ENCODE measurements at regions not wholly inside any gene's neighbourhood (a gene's known extent, or its start where the extent isn't known, plus 50 kb on each side); places are given as distances from the start of the nearest gene placed in this dataset.

DNA sequence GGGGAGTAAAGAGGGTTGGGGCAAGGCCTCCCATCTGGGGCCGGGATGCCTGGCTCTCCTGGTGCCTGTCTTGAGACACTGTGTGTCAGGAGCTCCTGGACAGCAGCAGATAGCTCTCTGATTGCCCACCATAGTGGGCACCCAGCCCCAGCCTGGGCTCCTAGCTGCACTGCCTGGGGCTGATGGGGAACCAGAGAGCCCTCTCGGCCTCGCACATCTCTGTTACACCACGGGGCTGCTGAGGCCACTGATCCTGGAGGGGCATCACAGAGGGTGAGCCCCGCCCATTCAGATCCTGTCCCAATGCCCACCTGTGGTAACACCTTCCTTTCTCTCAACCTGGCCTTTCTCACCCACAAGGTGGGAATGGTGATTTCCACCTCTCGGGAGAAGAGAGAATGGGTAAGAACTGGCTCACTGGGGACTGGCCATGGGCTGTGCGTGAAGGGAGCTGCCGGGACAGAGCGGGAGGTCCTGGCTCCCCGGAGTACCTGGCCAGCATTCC is 135.9 kb downstream of the URI1 start:
- no peak overlapping the region for H3K4me2 ChIP-seq (ENCODE audit: low read length)
- no peaks in the 10 kb centered on the region for H3K27me3 ChIP-seq (ENCODE audit: insufficient read depth, low read length)
- no peak overlapping the region for H3K9ac ChIP-seq (ENCODE audit: low read length)
- H3K9me3 ChIP-seq (ENCODE audit: low read length), result no peaks in the 10 kb centered on the region
- H2AFZ ChIP-seq (ENCODE audit: low read length), result no peak overlapping the region
- TF ChIP-seq CTCF (IDR thresholded peaks at IDR 0.05; ENCODE audit: low read length) (no peak), EZH2 (IDR thresholded peaks at IDR 0.05; ENCODE audit: borderline replicate concordance, low read length) (no peak)
- no peak overlapping the region for H3K4me3 ChIP-seq (ENCODE audit: low read depth, low read length, poor library complexity, severe bottlenecking)
- H3K27ac ChIP-seq (ENCODE audit: low read depth, low read length, poor library complexity, severe bottlenecking), result no peak overlapping the region
- H3K79me2 ChIP-seq (ENCODE audit: insufficient read depth, low read length), result no peaks in the 10 kb centered on the region
- no peaks in the 10 kb centered on the region for H4K20me1 ChIP-seq (ENCODE audit: insufficient read depth, low read length)
- H3K4me1 ChIP-seq (ENCODE audit: insufficient read depth, low read length, severe bottlenecking), result no peaks in the 10 kb centered on the region
- H3F3A ChIP-seq (ENCODE audit: insufficient read depth, low read length), result no peaks in the 10 kb centered on the region
- no peaks in the 10 kb centered on the region for H3K9me2 ChIP-seq (ENCODE audit: low read depth, low read length)
- no peaks in the 10 kb centered on the region for H3K36me3 ChIP-seq (ENCODE audit: insufficient read depth, low read length)

GRCh38 chr19:30078381-30078910 is 136.4 kb downstream of the URI1 start:
- Histone ChIP-seq H3K4me2 (ENCODE audit: low read length) (no peak overlapping the region), H3K4me3 (ENCODE audit: low read depth, low read length, poor library complexity, severe bottlenecking) (no peak overlapping the region), H4K20me1 (ENCODE audit: insufficient read depth, low read length) (no peaks in the 10 kb centered on the region), H3K9me3 (ENCODE audit: low read length) (no peaks in the 10 kb centered on the region), H3K4me1 (ENCODE audit: insufficient read depth, low read length, severe bottlenecking) (no peaks in the 10 kb centered on the region), H3K9ac (ENCODE audit: low read length) (no peak overlapping the region), H3K27ac (ENCODE audit: low read depth, low read length, poor library complexity, severe bottlenecking) (no peak overlapping the region), H3K79me2 (ENCODE audit: insufficient read depth, low read length) (no peaks in the 10 kb centered on the region), H3F3A (ENCODE audit: insufficient read depth, low read length) (no peaks in the 10 kb centered on the region), H2AFZ (ENCODE audit: low read length) (no peak overlapping the region), H3K9me2 (ENCODE audit: low read depth, low read length) (no peaks in the 10 kb centered on the region), H3K36me3 (ENCODE audit: insufficient read depth, low read length) (no peaks in the 10 kb centered on the region), H3K27me3 (ENCODE audit: insufficient read depth, low read length) (no peaks in the 10 kb centered on the region)
- TF ChIP-seq CTCF (IDR thresholded peaks at IDR 0.05; ENCODE audit: low read length), result no peak
- no peak for TF ChIP-seq EZH2 (IDR thresholded peaks at IDR 0.05; ENCODE audit: borderline replicate concordance, low read length)

DNA sequence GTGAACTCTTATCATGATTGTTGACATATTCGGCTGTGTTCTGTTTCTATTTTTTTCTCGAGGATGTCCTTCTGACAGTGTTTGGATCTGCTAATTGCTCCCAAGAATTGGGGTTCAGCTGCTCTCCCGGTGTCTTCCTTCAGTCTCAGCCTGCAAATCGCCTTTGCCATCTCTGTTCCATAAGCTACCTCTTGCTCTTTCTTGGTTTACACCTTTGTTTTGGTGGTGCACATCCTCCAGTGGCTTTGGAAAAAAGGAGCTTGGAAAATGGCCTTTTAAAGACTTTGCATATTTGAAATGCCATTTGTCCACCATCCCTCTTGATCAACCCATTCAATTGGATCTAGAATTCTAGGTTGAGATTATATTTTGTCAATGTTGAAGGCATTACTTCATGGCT is 137.2 kb downstream of the URI1 start:
- Histone ChIP-seq H3F3A (ENCODE audit: insufficient read depth, low read length) (no peaks in the 10 kb centered on the region), H3K27me3 (ENCODE audit: insufficient read depth, low read length) (no peaks in the 10 kb centered on the region), H3K4me2 (ENCODE audit: low read length) (no peak overlapping the region), H3K36me3 (ENCODE audit: insufficient read depth, low read length) (no peaks in the 10 kb centered on the region), H3K9me2 (ENCODE audit: low read depth, low read length) (no peaks in the 10 kb centered on the region), H3K9me3 (ENCODE audit: low read length) (no peaks in the 10 kb centered on the region), H3K27ac (ENCODE audit: low read depth, low read length, poor library complexity, severe bottlenecking) (no peak overlapping the region), H4K20me1 (ENCODE audit: insufficient read depth, low read length) (no peaks in the 10 kb centered on the region), H2AFZ (ENCODE audit: low read length) (no peak overlapping the region), H3K4me1 (ENCODE audit: insufficient read depth, low read length, severe bottlenecking) (no peaks in the 10 kb centered on the region), H3K79me2 (ENCODE audit: insufficient read depth, low read length) (no peaks in the 10 kb centered on the region), H3K9ac (ENCODE audit: low read length) (no peak overlapping the region), H3K4me3 (ENCODE audit: low read depth, low read length, poor library complexity, severe bottlenecking) (no peak overlapping the region)
- TF ChIP-seq EZH2 (IDR thresholded peaks at IDR 0.05; ENCODE audit: borderline replicate concordance, low read length) (no peak), CTCF (IDR thresholded peaks at IDR 0.05; ENCODE audit: low read length) (no peak)
